Body of pancreas (tissue), 4 donors: ENCODE measurements at regions not wholly inside any gene's neighbourhood (a gene's known extent, or its start where the extent isn't known, plus 50 kb on each side); places are given as distances from the start of the nearest gene placed in this dataset.
"Not testable (repeated sequence)": the region's sequence is repeated elsewhere in the genome, so short reads cannot be mapped to it uniquely, and the experiment has no call there.

Experiments
- POLR2A ChIP-seq, 3 donors: fragments of 450-650 bp; IDR thresholded peaks; one replicate each; pipeline ENCODE4 v1.6.1; 2016; ENCODE audit warnings: antibody characterized with exemption in 3 of 3, mild to moderate bottlenecking in 2 of 3
- TF ChIP-seq, protein P1 (sequence below), 7 experiments: fragments of 450-650 bp in 4 of 7; fragments of 200-600 bp in 3 of 7; sonication (generic) in 3 of 7; IDR thresholded peaks; one replicate each; pipeline ENCODE4 v1.5.1; 2016 to 2019; ENCODE audit warnings: antibody characterized with exemption in 7 of 7

DNA sequence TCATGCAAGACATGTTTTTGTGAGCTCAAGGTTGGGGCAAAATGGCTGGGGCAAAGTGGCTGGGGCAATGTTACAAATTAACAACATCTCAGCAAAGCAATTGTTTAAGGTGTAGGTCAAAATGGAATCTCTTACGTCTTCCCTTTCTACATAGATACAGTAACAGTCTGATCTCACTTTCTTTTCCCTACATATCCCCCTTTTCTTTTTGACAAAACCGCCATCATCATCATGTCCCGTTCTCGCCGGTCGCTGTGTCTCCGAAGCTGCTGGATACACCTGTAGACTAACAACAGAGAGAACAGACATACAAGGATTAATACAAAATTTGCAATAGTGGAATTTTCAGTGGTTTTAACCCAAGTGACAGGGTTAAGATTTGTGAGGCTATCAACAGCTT is 118.4 kb upstream of the LARP1 start:
- not testable (repeated sequence) for TF ChIP-seq POLR2A (IDR thresholded peaks at IDR 0.05)
- TF ChIP-seq, protein P1, sequence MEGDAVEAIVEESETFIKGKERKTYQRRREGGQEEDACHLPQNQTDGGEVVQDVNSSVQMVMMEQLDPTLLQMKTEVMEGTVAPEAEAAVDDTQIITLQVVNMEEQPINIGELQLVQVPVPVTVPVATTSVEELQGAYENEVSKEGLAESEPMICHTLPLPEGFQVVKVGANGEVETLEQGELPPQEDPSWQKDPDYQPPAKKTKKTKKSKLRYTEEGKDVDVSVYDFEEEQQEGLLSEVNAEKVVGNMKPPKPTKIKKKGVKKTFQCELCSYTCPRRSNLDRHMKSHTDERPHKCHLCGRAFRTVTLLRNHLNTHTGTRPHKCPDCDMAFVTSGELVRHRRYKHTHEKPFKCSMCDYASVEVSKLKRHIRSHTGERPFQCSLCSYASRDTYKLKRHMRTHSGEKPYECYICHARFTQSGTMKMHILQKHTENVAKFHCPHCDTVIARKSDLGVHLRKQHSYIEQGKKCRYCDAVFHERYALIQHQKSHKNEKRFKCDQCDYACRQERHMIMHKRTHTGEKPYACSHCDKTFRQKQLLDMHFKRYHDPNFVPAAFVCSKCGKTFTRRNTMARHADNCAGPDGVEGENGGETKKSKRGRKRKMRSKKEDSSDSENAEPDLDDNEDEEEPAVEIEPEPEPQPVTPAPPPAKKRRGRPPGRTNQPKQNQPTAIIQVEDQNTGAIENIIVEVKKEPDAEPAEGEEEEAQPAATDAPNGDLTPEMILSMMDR (IDR thresholded peaks at IDR 0.05): not testable (repeated sequence)
